HEK293 (cell line): ENCODE measurements at regions not wholly inside any gene's neighbourhood (a gene's known extent, or its start where the extent isn't known, plus 50 kb on each side); places are given as distances from the start of the nearest gene placed in this dataset.

Experiments
- CTCF ChIA-PET: fragments of 350-600 bp; formaldehyde crosslinking; extraction: SDS; loops from one replicate; lab custom pipeline; 2021; ENCODE audit warnings: antibody characterized with exemption; lab: Yijun Ruan, JAX
- POLR2A ChIA-PET: fragments of 300-600 bp; formaldehyde crosslinking; extraction: SDS; loops from one replicate; lab custom pipeline; 2020; ENCODE audit warnings: antibody characterized with exemption, inconsistent platforms; lab: Yijun Ruan, JAX
- H3K27ac ChIP-seq: fragments of 200-500 bp; sonication (Bioruptor generic); 2 replicates; pipeline ENCODE4 v1.5.1; 2014; ENCODE audit warnings: low read depth, low read length, control low read depth, inconsistent platforms; ENCODE audit errors: extremely low read depth
- H3K36me3 ChIP-seq, 2 experiments: fragments of 200-500 bp in 1 of 2; sonication (Bioruptor generic) in 1 of 2; 1 replicate in 1 of 2; 2 replicates in 1 of 2; pipeline ENCODE4 v1.5.1; 2014 to 2017; ENCODE audit warnings: inconsistent platforms in 2 of 2, low read length in 2 of 2; ENCODE audit not compliant: control insufficient read depth in 2 of 2, insufficient read depth in 1 of 2
- H3K4me1 ChIP-seq: fragments of 200-500 bp; sonication (Bioruptor generic); 2 replicates; pipeline ENCODE4 v1.5.1; 2014; ENCODE audit warnings: mild to moderate bottlenecking, low read length, inconsistent platforms; ENCODE audit not compliant: control insufficient read depth, insufficient read depth
- H3K4me3 ChIP-seq: 2 replicates; pipeline ENCODE4 v1.5.1; 2011; ENCODE audit warnings: low read depth, mild to moderate bottlenecking, control low read depth, low read length, moderate library complexity
- H3K9me3 ChIP-seq: fragments of 200-500 bp; sonication (Bioruptor generic); 2 replicates; pipeline ENCODE4 v1.5.1; 2014; ENCODE audit warnings: low read depth, low read length, inconsistent platforms; ENCODE audit not compliant: control insufficient read depth, insufficient read depth
- GFI1B ChIP-seq: fragments of 450-650 bp; formaldehyde crosslinking; IDR thresholded peaks from 2 replicates; pipeline ENCODE4 v1.5.1; 2016; ENCODE audit warnings: missing biosample characterization, missing genetic modification characterization
- OSR2 ChIP-seq: fragments of 450-650 bp; formaldehyde crosslinking; IDR thresholded peaks from 2 replicates; pipeline ENCODE4 v1.5.1; 2016; ENCODE audit warnings: missing biosample characterization, missing genetic modification characterization
- ZFHX2 ChIP-seq: fragments of 450-650 bp; formaldehyde crosslinking; conservative IDR thresholded peaks from 2 replicates; pipeline ENCODE4 v1.5.1; 2016; ENCODE audit warnings: missing biosample characterization, missing genetic modification characterization
- ZFP69B ChIP-seq: fragments of 450-650 bp; formaldehyde crosslinking; IDR thresholded peaks from 2 replicates; pipeline ENCODE4 v1.5.1; 2016; ENCODE audit warnings: missing biosample characterization, missing genetic modification characterization
- ZNF138 ChIP-seq: fragments of 450-650 bp; formaldehyde crosslinking; IDR thresholded peaks from 2 replicates; pipeline ENCODE4 v1.5.1; 2016; ENCODE audit warnings: missing biosample characterization, missing genetic modification characterization, borderline replicate concordance
- ZNF155 ChIP-seq: fragments of 450-650 bp; formaldehyde crosslinking; IDR thresholded peaks from 2 replicates; pipeline ENCODE4 v1.5.1; 2016; ENCODE audit warnings: missing biosample characterization, missing genetic modification characterization
- ZNF169 ChIP-seq: fragments of 450-650 bp; formaldehyde crosslinking; IDR thresholded peaks from 2 replicates; pipeline ENCODE4 v1.5.1; 2016; ENCODE audit warnings: missing biosample characterization, missing genetic modification characterization
- ZNF202 ChIP-seq: fragments of 450-650 bp; formaldehyde crosslinking; IDR thresholded peaks from 2 replicates; pipeline ENCODE4 v1.5.1; 2016; ENCODE audit warnings: missing biosample characterization, missing genetic modification characterization, borderline replicate concordance
- ZNF292 ChIP-seq: fragments of 450-650 bp; formaldehyde crosslinking; IDR thresholded peaks from 2 replicates; pipeline ENCODE4 v1.5.1; 2016; ENCODE audit warnings: low read depth, missing biosample characterization, missing genetic modification characterization, borderline replicate concordance
- ZNF302 ChIP-seq: fragments of 450-650 bp; formaldehyde crosslinking; IDR thresholded peaks from 2 replicates; pipeline ENCODE4 v1.5.1; 2016; ENCODE audit warnings: missing biosample characterization, missing genetic modification characterization, low read depth
- ZNF391 ChIP-seq: fragments of 450-650 bp; formaldehyde crosslinking; IDR thresholded peaks from 2 replicates; pipeline ENCODE4 v1.5.1; 2016; ENCODE audit warnings: low read depth, missing biosample characterization, missing genetic modification characterization, borderline replicate concordance
- ZNF423 ChIP-seq: fragments of 450-650 bp; formaldehyde crosslinking; IDR thresholded peaks from 2 replicates; pipeline ENCODE4 v1.5.1; 2016; ENCODE audit warnings: missing biosample characterization, missing genetic modification characterization
- ZNF473 ChIP-seq: fragments of 450-650 bp; formaldehyde crosslinking; IDR thresholded peaks from 2 replicates; pipeline ENCODE4 v1.5.1; 2017; ENCODE audit warnings: missing biosample characterization, missing genetic modification characterization
- ZNF529 ChIP-seq: fragments of 450-650 bp; formaldehyde crosslinking; IDR thresholded peaks from 2 replicates; pipeline ENCODE4 v1.5.1; 2017; ENCODE audit warnings: missing genetic modification characterization, missing biosample characterization; ENCODE audit not compliant: insufficient replicate concordance
- ZNF571 ChIP-seq: fragments of 450-650 bp; formaldehyde crosslinking; IDR thresholded peaks from 2 replicates; pipeline ENCODE4 v1.5.0; 2017; ENCODE audit warnings: missing biosample characterization, missing genetic modification characterization
- ZNF747 ChIP-seq: fragments of 450-650 bp; formaldehyde crosslinking; IDR thresholded peaks from 2 replicates; pipeline ENCODE4 v1.5.1; 2016; ENCODE audit warnings: missing biosample characterization, missing genetic modification characterization
- ZNF76 ChIP-seq: fragments of 450-650 bp; formaldehyde crosslinking; IDR thresholded peaks from 2 replicates; pipeline ENCODE4; 2016; ENCODE audit warnings: low read depth, missing biosample characterization, missing genetic modification characterization, borderline replicate concordance
- ZNF776 ChIP-seq: fragments of 450-650 bp; formaldehyde crosslinking; IDR thresholded peaks from 2 replicates; pipeline ENCODE4 v1.5.0; 2017; ENCODE audit warnings: missing biosample characterization, missing genetic modification characterization, borderline replicate concordance
- ZNF792 ChIP-seq: fragments of 450-650 bp; formaldehyde crosslinking; IDR thresholded peaks from 2 replicates; pipeline ENCODE4 v1.5.1; 2016; ENCODE audit warnings: missing biosample characterization, missing genetic modification characterization
- ZNF830 ChIP-seq: fragments of 450-650 bp; IDR thresholded peaks from 2 replicates; pipeline ENCODE4 v1.5.0; 2018; ENCODE audit warnings: missing biosample characterization, missing genetic modification characterization, low read depth, mild to moderate bottlenecking, moderate library complexity
- ZSCAN16 ChIP-seq: fragments of 450-650 bp; formaldehyde crosslinking; IDR thresholded peaks from 2 replicates; pipeline ENCODE4 v1.5.1; 2016; ENCODE audit warnings: missing biosample characterization, missing genetic modification characterization
- ZXDB ChIP-seq: fragments of 450-650 bp; formaldehyde crosslinking; IDR thresholded peaks from 2 replicates; pipeline ENCODE4 v1.5.1; 2016; ENCODE audit warnings: missing biosample characterization, missing genetic modification characterization
- TF ChIP-seq, protein P1 (sequence below): fragments of 450-650 bp; formaldehyde crosslinking; IDR thresholded peaks from 2 replicates; pipeline ENCODE4 v1.5.1; 2016; ENCODE audit warnings: missing biosample characterization, missing genetic modification characterization
- TF ChIP-seq, protein P2 (sequence below): fragments of 450-650 bp; formaldehyde crosslinking; IDR thresholded peaks from 2 replicates; pipeline ENCODE4 v1.5.1; 2016; ENCODE audit warnings: missing biosample characterization, missing genetic modification characterization
- TF ChIP-seq, protein P3 (sequence below): fragments of 450-650 bp; formaldehyde crosslinking; IDR thresholded peaks from 2 replicates; pipeline ENCODE4 v1.5.1; 2016; ENCODE audit warnings: missing biosample characterization, missing genetic modification characterization, borderline replicate concordance

DNA sequence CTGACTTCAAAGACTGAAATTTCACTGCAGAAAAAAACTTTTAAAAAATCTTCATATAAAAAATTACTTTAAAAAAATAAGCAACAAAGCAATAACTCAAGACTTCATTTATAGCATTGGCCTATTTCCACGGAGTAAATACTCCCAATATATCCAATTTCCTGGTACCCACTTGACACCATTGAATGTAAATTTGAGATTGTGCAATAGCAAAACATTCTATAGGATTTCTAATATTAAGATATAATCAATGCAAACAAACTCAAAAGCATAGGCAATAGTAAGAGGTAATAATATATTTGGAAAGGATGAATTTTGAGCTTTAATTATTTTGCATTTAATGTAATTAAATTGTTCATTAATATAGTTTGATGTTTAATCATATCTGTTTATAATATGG is 148.0 kb upstream of the CNTN6 start (continued):
- TF ChIP-seq ZNF138 (tag by site-specific recombination) = no peak
- no peak for TF ChIP-seq ZXDB (tag by site-specific recombination)
- no peak for TF ChIP-seq ZFP69B (tag by site-specific recombination)
- TF ChIP-seq GFI1B (tag by site-specific recombination) = no peak
- TF ChIP-seq ZNF76 (tag by site-specific recombination) = no peak
- no peak for TF ChIP-seq ZNF529
- no peak for TF ChIP-seq ZNF292
- no peak for TF ChIP-seq ZNF155 (tag by site-specific recombination)

DNA sequence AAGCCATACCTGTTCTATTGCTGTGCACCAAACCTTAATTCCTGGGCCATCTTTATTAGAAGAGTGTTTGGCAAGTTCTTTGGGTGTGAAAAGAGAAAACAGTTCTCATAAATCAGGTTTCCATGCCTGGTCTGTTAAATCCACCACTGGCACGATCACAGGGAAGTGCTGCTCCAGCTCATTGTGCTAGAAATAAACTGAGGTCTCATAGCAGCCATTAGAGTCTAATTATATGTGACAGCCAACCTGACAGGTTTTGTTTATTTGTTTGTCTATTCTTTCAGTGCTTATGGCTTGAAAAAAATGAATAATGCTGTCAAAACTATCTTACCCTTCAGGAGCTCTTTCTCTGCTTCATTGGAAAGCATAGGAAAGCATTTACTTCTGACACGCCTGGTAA is 147.1 kb upstream of the CNTN6 start:
- no peaks in the 10 kb centered on the region for H3K9me3 ChIP-seq
- no peak overlapping the region for H3K4me3 ChIP-seq
- CTCF ChIA-PET = no interaction called here
- no peaks in the 10 kb centered on the region for H3K36me3 ChIP-seq
- no peaks in the 10 kb centered on the region for H3K4me1 ChIP-seq
- POLR2A ChIA-PET = no interaction called here
- H3K27ac ChIP-seq = no peak overlapping the region
- TF ChIP-seq ZNF391 = no peak
- no peak for TF ChIP-seq ZNF473 (tag by site-specific recombination)
- TF ChIP-seq ZNF830 = no peak
- TF ChIP-seq ZNF571 (tag by site-specific recombination) = no peak
- no peak for TF ChIP-seq ZNF169 (tag by site-specific recombination)
- no peak for TF ChIP-seq ZSCAN16 (tag by site-specific recombination)
- TF ChIP-seq ZNF302 (tag by site-specific recombination) = no peak
- TF ChIP-seq, protein P1, sequence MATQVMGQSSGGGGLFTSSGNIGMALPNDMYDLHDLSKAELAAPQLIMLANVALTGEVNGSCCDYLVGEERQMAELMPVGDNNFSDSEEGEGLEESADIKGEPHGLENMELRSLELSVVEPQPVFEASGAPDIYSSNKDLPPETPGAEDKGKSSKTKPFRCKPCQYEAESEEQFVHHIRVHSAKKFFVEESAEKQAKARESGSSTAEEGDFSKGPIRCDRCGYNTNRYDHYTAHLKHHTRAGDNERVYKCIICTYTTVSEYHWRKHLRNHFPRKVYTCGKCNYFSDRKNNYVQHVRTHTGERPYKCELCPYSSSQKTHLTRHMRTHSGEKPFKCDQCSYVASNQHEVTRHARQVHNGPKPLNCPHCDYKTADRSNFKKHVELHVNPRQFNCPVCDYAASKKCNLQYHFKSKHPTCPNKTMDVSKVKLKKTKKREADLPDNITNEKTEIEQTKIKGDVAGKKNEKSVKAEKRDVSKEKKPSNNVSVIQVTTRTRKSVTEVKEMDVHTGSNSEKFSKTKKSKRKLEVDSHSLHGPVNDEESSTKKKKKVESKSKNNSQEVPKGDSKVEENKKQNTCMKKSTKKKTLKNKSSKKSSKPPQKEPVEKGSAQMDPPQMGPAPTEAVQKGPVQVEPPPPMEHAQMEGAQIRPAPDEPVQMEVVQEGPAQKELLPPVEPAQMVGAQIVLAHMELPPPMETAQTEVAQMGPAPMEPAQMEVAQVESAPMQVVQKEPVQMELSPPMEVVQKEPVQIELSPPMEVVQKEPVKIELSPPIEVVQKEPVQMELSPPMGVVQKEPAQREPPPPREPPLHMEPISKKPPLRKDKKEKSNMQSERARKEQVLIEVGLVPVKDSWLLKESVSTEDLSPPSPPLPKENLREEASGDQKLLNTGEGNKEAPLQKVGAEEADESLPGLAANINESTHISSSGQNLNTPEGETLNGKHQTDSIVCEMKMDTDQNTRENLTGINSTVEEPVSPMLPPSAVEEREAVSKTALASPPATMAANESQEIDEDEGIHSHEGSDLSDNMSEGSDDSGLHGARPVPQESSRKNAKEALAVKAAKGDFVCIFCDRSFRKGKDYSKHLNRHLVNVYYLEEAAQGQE = no peak
- no peak for TF ChIP-seq ZNF776 (tag by site-specific recombination)
- TF ChIP-seq OSR2 (tag by site-specific recombination) = no peak
- TF ChIP-seq, protein P2, sequence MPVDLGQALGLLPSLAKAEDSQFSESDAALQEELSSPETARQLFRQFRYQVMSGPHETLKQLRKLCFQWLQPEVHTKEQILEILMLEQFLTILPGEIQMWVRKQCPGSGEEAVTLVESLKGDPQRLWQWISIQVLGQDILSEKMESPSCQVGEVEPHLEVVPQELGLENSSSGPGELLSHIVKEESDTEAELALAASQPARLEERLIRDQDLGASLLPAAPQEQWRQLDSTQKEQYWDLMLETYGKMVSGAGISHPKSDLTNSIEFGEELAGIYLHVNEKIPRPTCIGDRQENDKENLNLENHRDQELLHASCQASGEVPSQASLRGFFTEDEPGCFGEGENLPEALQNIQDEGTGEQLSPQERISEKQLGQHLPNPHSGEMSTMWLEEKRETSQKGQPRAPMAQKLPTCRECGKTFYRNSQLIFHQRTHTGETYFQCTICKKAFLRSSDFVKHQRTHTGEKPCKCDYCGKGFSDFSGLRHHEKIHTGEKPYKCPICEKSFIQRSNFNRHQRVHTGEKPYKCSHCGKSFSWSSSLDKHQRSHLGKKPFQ (tag by site-specific recombination) = no peak
- TF ChIP-seq ZNF202 (tag by site-specific recombination) = no peak
- TF ChIP-seq, all 188 proteins: peak for 0

DNA sequence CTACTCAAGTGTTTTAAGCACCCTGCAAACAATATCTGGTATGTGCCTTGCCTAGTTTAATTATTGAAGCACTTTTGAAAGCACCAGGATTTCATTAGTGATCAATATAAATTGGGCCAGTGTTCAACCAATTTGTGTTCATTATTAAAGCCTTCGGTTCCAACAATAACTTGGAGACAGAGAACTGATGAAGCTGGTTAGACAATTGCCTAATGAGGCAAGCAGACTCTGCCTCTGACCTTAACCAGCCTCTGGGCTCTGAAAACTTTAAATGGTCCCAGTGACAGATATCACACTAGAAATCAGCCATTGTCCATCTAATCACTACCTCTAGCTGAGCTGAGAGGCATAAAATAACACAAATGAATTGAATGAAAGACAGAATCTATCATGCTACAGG is 139.9 kb upstream of the CNTN6 start:
- ChIA-PET POLR2A (no interaction called here), CTCF (no interaction called here)
- Histone ChIP-seq H3K4me1 (no peaks in the 10 kb centered on the region), H3K36me3 (no peaks in the 10 kb centered on the region), H3K4me3 (no peak overlapping the region), H3K9me3 (no peaks in the 10 kb centered on the region), H3K27ac (no peak overlapping the region)
- no peak for TF ChIP-seq ZNF792 (tag by site-specific recombination)
- no peak for TF ChIP-seq ZFHX2 (tag by site-specific recombination)
- TF ChIP-seq ZNF776 (tag by site-specific recombination) = no peak
- TF ChIP-seq ZFP69B (tag by site-specific recombination) = no peak
- TF ChIP-seq, protein P3, sequence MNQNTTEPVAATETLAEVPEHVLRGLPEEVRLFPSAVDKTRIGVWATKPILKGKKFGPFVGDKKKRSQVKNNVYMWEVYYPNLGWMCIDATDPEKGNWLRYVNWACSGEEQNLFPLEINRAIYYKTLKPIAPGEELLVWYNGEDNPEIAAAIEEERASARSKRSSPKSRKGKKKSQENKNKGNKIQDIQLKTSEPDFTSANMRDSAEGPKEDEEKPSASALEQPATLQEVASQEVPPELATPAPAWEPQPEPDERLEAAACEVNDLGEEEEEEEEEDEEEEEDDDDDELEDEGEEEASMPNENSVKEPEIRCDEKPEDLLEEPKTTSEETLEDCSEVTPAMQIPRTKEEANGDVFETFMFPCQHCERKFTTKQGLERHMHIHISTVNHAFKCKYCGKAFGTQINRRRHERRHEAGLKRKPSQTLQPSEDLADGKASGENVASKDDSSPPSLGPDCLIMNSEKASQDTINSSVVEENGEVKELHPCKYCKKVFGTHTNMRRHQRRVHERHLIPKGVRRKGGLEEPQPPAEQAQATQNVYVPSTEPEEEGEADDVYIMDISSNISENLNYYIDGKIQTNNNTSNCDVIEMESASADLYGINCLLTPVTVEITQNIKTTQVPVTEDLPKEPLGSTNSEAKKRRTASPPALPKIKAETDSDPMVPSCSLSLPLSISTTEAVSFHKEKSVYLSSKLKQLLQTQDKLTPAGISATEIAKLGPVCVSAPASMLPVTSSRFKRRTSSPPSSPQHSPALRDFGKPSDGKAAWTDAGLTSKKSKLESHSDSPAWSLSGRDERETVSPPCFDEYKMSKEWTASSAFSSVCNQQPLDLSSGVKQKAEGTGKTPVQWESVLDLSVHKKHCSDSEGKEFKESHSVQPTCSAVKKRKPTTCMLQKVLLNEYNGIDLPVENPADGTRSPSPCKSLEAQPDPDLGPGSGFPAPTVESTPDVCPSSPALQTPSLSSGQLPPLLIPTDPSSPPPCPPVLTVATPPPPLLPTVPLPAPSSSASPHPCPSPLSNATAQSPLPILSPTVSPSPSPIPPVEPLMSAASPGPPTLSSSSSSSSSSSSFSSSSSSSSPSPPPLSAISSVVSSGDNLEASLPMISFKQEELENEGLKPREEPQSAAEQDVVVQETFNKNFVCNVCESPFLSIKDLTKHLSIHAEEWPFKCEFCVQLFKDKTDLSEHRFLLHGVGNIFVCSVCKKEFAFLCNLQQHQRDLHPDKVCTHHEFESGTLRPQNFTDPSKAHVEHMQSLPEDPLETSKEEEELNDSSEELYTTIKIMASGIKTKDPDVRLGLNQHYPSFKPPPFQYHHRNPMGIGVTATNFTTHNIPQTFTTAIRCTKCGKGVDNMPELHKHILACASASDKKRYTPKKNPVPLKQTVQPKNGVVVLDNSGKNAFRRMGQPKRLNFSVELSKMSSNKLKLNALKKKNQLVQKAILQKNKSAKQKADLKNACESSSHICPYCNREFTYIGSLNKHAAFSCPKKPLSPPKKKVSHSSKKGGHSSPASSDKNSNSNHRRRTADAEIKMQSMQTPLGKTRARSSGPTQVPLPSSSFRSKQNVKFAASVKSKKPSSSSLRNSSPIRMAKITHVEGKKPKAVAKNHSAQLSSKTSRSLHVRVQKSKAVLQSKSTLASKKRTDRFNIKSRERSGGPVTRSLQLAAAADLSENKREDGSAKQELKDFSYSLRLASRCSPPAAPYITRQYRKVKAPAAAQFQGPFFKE = no peak
- TF ChIP-seq ZNF423 (tag by site-specific recombination) = no peak
- no peak for TF ChIP-seq ZNF529
- no peak for TF ChIP-seq ZNF747
